ENCODE measurements at regions not wholly inside any gene's neighbourhood (a gene's known extent, or its start where the extent isn't known, plus 50 kb on each side); places are given as distances from the start of the nearest gene placed in this dataset.
A peak's percentile ranks its signal among the peaks of the same experiment; 100 is the strongest.

- H3K4me1 ChIP-seq (ENCODE audit: control insufficient read depth, extremely low read depth, insufficient read depth, low read length): no peaks in the 10 kb centered on the region
- H3K4me3 ChIP-seq (replicated peaks in 1 of 4; ENCODE audit: control extremely low read depth in 1 of 4, insufficient read depth in 1 of 4, low read depth in 3 of 4, low read length in 4 of 4): no peak overlapping the region
- H3K9ac ChIP-seq (ENCODE audit: insufficient read depth, low read length): no peak overlapping the region
- no peaks in the 10 kb centered on the region for H4K20me1 ChIP-seq (ENCODE audit: control insufficient read depth, extremely low read depth, insufficient read depth, low read length)
- no peak overlapping the region for H3K4me2 ChIP-seq (ENCODE audit: extremely low read depth, insufficient read depth, low read length)
- no peaks in the 10 kb centered on the region for H3K27me3 ChIP-seq (ENCODE audit: control insufficient read depth, insufficient read depth, low read length)
- no peak overlapping the region for H2AFZ ChIP-seq (ENCODE audit: low read length)
- no peaks in the 10 kb centered on the region for H3K36me3 ChIP-seq (ENCODE audit: control insufficient read depth, insufficient read depth, low read length)
- TF ChIP-seq EZH2 (IDR thresholded peaks at IDR 0.05; ENCODE audit: low read length, missing control alignments): no peak
- TF ChIP-seq CTCF (conservative IDR thresholded peaks at IDR 0.05 in 1 of 2, IDR thresholded peaks at IDR 0.05 in 1 of 2; ENCODE audit: low read depth in 1 of 2, low read length in 2 of 2): no peak
- DNase-seq (ENCODE audit: low read depth in 2 of 2): peak in 1 of 2 donors; percentile 87
- no peak overlapping the region for H3K27ac ChIP-seq (ENCODE audit: insufficient read depth, low read length)
- H3K79me2 ChIP-seq (ENCODE audit: control insufficient read depth, insufficient read depth, low read length): no peaks in the 10 kb centered on the region
- no peaks in the 10 kb centered on the region for H3K9me3 ChIP-seq (ENCODE audit: control insufficient read depth, insufficient read depth, low read depth, low read length)
These were observed 588.9 kb upstream of the TLE4 start for GRCh38 chr9:78982849-78983248.

- Histone ChIP-seq H3K4me1 (ENCODE audit: control insufficient read depth, extremely low read depth, insufficient read depth, low read length) (no peaks in the 10 kb centered on the region), H4K20me1 (ENCODE audit: control insufficient read depth, extremely low read depth, insufficient read depth, low read length) (no peaks in the 10 kb centered on the region), H2AFZ (ENCODE audit: low read length) (no peak overlapping the region), H3K9ac (ENCODE audit: insufficient read depth, low read length) (no peak overlapping the region), H3K4me2 (ENCODE audit: extremely low read depth, insufficient read depth, low read length) (no peak overlapping the region), H3K36me3 (ENCODE audit: control insufficient read depth, insufficient read depth, low read length) (no peaks in the 10 kb centered on the region), H3K79me2 (ENCODE audit: control insufficient read depth, insufficient read depth, low read length) (no peaks in the 10 kb centered on the region), H3K9me3 (ENCODE audit: control insufficient read depth, insufficient read depth, low read depth, low read length) (no peaks in the 10 kb centered on the region), H3K4me3 (replicated peaks in 1 of 4; ENCODE audit: control extremely low read depth in 1 of 4, insufficient read depth in 1 of 4, low read depth in 3 of 4, low read length in 4 of 4) (no peak overlapping the region), H3K27me3 (ENCODE audit: control insufficient read depth, insufficient read depth, low read length) (no peaks in the 10 kb centered on the region), H3K27ac (ENCODE audit: insufficient read depth, low read length) (no peak overlapping the region)
- TF ChIP-seq EZH2 (IDR thresholded peaks at IDR 0.05; ENCODE audit: low read length, missing control alignments) (no peak), CTCF (conservative IDR thresholded peaks at IDR 0.05 in 1 of 2, IDR thresholded peaks at IDR 0.05 in 1 of 2; ENCODE audit: low read depth in 1 of 2, low read length in 2 of 2) (no peak)
- DNase-seq (ENCODE audit: low read depth in 2 of 2): peak in 1 of 2 donors; percentile 66
These were observed 586.6 kb upstream of the TLE4 start for GRCh38 chr9:78985084-78985738.

DNA sequence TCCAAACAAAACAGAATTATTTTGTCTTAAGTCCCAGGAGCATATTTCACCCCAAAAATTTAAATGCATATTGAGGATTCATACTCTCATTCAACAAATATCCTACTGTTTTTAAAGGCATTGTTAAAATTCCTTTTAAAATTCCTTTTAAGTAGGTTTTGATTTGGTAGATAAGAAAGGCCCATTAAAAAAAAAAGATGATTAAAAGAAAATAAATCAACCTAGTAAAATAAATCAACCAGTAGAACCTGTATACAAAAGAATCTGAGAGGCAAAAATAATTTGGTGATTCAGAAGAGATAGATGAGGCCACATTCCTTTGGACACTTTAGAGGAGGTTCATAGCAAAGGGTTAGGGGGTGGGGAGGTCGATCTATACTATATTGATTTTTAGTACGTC lies 585.3 kb upstream of the TLE4 start:
- no peaks in the 10 kb centered on the region for H3K9me3 ChIP-seq (ENCODE audit: control insufficient read depth, insufficient read depth, low read depth, low read length)
- H3K79me2 ChIP-seq (ENCODE audit: control insufficient read depth, insufficient read depth, low read length): no peaks in the 10 kb centered on the region
- H3K9ac ChIP-seq (ENCODE audit: insufficient read depth, low read length): no peak overlapping the region
- no peak for TF ChIP-seq EZH2 (IDR thresholded peaks at IDR 0.05; ENCODE audit: low read length, missing control alignments)
- no peak for TF ChIP-seq CTCF (conservative IDR thresholded peaks at IDR 0.05 in 1 of 2, IDR thresholded peaks at IDR 0.05 in 1 of 2; ENCODE audit: low read depth in 1 of 2, low read length in 2 of 2)
- H3K36me3 ChIP-seq (ENCODE audit: control insufficient read depth, insufficient read depth, low read length): no peaks in the 10 kb centered on the region
- DNase-seq (ENCODE audit: low read depth in 2 of 2): peak in 1 of 2 donors; percentile 66
- H4K20me1 ChIP-seq (ENCODE audit: control insufficient read depth, extremely low read depth, insufficient read depth, low read length): no peaks in the 10 kb centered on the region
- H3K27ac ChIP-seq (ENCODE audit: insufficient read depth, low read length): no peak overlapping the region
- H3K27me3 ChIP-seq (ENCODE audit: control insufficient read depth, insufficient read depth, low read length): no peaks in the 10 kb centered on the region
- H2AFZ ChIP-seq (ENCODE audit: low read length): no peak overlapping the region
- H3K4me3 ChIP-seq (replicated peaks in 1 of 4; ENCODE audit: control extremely low read depth in 1 of 4, insufficient read depth in 1 of 4, low read depth in 3 of 4, low read length in 4 of 4): no peak overlapping the region
- H3K4me1 ChIP-seq (ENCODE audit: control insufficient read depth, extremely low read depth, insufficient read depth, low read length): no peaks in the 10 kb centered on the region
- H3K4me2 ChIP-seq (ENCODE audit: extremely low read depth, insufficient read depth, low read length): no peak overlapping the region
